HEK293T (cell line): ENCODE measurements at regions not wholly inside any gene's neighbourhood (a gene's known extent, or its start where the extent isn't known, plus 50 kb on each side); places are given as distances from the start of the nearest gene placed in this dataset.

ENCODE experiments used
- CTCF ChIA-PET: fragments of 350-600 bp; formaldehyde crosslinking; extraction: SDS; loops from one replicate; lab custom pipeline; 2021; ENCODE audit warnings: antibody characterized with exemption, inconsistent platforms; lab: Yijun Ruan, JAX
- POLR2A ChIA-PET: fragments of 350-600 bp; formaldehyde crosslinking; extraction: SDS; loops from one replicate; lab custom pipeline; 2020; ENCODE audit warnings: antibody characterized with exemption, inconsistent platforms; lab: Yijun Ruan, JAX
- DNase-seq: peaks from one replicate; pipeline ENCODE4 v3.0.0; 2012; ENCODE audit warnings: mixed read lengths; ENCODE audit errors: extremely low spot score
- ARNT ChIP-seq: fragments of 450-650 bp; IDR thresholded peaks from 2 replicates; pipeline ENCODE4 v1.6.1; 2017; ENCODE audit warnings: mild to moderate bottlenecking
- BHLHE40 ChIP-seq: fragments of 450-650 bp; IDR thresholded peaks from 2 replicates; pipeline ENCODE4 v1.6.1; 2016; ENCODE audit warnings: mild to moderate bottlenecking, moderate library complexity, borderline replicate concordance
- CTBP1 ChIP-seq: fragments of 450-650 bp; IDR thresholded peaks from 2 replicates; pipeline ENCODE4 v1.6.1; 2016; ENCODE audit warnings: borderline replicate concordance
- ELF4 ChIP-seq: fragments of 450-650 bp; IDR thresholded peaks from 2 replicates; pipeline ENCODE4 v1.6.1; 2017; ENCODE audit warnings: antibody characterized with exemption
- FOXA1 ChIP-seq: fragments of 450-650 bp; IDR thresholded peaks from 2 replicates; pipeline ENCODE4 v1.6.1; 2016; ENCODE audit warnings: mild to moderate bottlenecking
- FOXK2 ChIP-seq: fragments of 450-650 bp; IDR thresholded peaks from 2 replicates; pipeline ENCODE4 v1.6.1; 2016; ENCODE audit warnings: mild to moderate bottlenecking
- FOXM1 ChIP-seq: fragments of 450-650 bp; IDR thresholded peaks from 2 replicates; pipeline ENCODE4 v1.6.1; 2017; ENCODE audit warnings: mild to moderate bottlenecking, borderline replicate concordance
- HDGF ChIP-seq: fragments of 450-650 bp; IDR thresholded peaks from 2 replicates; pipeline ENCODE4 v1.6.1; 2017; ENCODE audit warnings: antibody characterized with exemption, borderline replicate concordance
- L3MBTL2 ChIP-seq: fragments of 450-650 bp; conservative IDR thresholded peaks from 2 replicates; pipeline ENCODE4 v1.6.1; 2016; ENCODE audit warnings: mild to moderate bottlenecking
- LEF1 ChIP-seq: fragments of 450-650 bp; IDR thresholded peaks from 2 replicates; pipeline ENCODE4 v1.6.1; 2017; ENCODE audit warnings: mild to moderate bottlenecking, borderline replicate concordance
- NFRKB ChIP-seq: fragments of 450-650 bp; IDR thresholded peaks from 2 replicates; pipeline ENCODE4 v1.6.1; 2016; ENCODE audit warnings: mild to moderate bottlenecking, moderate library complexity
- SP1 ChIP-seq: fragments of 450-650 bp; IDR thresholded peaks from 2 replicates; pipeline ENCODE4 v1.6.1; 2017
- SUZ12 ChIP-seq: fragments of 450-650 bp; IDR thresholded peaks from 2 replicates; pipeline ENCODE4 v1.6.1; 2016; ENCODE audit warnings: mild to moderate bottlenecking
- TARDBP ChIP-seq: fragments of 450-650 bp; IDR thresholded peaks from 2 replicates; pipeline ENCODE4 v1.6.1; 2016
- ZNF384 ChIP-seq: fragments of 450-650 bp; IDR thresholded peaks from 2 replicates; pipeline ENCODE4 v1.6.1; 2016
- TF ChIP-seq, protein P1 (sequence below): fragments of 450-650 bp; IDR thresholded peaks from 2 replicates; pipeline ENCODE4 v1.6.1; 2016

DNA sequence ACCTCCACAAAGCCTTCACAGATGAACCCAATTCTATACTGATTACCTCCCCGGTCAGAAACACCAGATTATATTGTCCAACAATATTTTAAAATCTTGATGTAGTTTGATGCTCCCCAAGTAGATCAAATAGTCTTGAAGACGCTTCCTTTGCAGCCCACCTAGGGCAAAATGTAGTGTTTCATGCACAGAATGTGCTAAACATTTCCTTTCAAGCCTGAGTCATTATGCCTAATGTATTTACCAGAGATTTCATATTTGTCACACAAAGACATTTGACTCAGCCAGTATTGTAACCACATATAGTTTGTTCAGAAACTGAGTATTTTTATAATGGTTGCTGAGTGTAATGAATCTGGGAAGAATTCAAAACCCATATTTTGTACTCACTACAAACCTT lies 1396.8 kb downstream of the LRRC4C start:
- no peak for DNase-seq
- TF ChIP-seq ZNF384 (no peak), SP1 (no peak), LEF1 (no peak), FOXA1 (no peak), BHLHE40 (no peak), NFRKB (no peak), FOXK2 (no peak), ARNT (no peak), SUZ12 (no peak), FOXM1 (no peak), L3MBTL2 (no peak), ELF4 (no peak), TARDBP (no peak), CTBP1 (no peak), HDGF (no peak)
- TF ChIP-seq, protein P1, sequence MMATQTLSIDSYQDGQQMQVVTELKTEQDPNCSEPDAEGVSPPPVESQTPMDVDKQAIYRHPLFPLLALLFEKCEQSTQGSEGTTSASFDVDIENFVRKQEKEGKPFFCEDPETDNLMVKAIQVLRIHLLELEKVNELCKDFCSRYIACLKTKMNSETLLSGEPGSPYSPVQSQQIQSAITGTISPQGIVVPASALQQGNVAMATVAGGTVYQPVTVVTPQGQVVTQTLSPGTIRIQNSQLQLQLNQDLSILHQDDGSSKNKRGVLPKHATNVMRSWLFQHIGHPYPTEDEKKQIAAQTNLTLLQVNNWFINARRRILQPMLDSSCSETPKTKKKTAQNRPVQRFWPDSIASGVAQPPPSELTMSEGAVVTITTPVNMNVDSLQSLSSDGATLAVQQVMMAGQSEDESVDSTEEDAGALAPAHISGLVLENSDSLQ: no peak
- ChIA-PET CTCF (no interaction called here), POLR2A (no interaction called here)

DNA sequence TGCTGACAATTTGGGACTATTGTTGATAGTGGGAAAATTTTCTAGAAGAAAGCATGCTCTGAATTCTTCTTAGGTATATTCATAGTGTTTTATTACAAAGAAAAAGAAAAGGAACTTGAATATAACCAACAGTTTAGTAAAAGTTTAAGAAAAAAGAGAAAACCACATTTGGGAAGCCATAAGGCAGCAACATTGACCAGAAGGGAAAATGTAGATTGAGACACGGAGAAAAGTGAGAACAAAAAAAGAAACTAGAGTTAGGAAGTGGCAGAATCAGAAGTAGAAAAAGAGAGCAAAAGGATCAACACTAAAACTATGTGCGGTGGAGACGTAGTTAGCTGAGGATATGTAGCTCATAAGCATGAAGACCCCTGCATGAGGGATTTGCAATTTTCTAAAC lies 1398.2 kb downstream of the LRRC4C start:
- no peak for DNase-seq
- TF ChIP-seq FOXK2: no peak
- no peak for TF ChIP-seq L3MBTL2
- POLR2A ChIA-PET: no interaction called here
- CTCF ChIA-PET: no interaction called here

DNA sequence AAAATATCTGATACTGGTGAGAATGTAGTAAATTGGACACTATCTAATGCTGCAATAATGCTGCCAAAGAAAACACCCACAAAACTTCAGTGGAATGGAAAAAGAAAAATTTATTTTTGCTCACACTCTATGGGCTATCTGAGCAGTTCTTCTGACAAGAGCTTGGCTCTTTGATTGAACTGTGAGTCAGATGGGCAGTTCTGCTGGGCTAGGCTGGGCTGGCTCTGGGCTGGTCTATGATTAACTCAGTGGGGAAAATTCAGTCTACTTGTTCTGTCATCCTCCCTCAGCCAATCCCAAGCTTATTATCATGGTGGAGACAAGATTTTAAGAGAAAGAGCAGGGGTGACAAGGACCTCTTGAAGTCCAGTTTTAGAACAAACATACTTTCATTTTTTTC lies 1404.8 kb downstream of the LRRC4C start:
- no peak for TF ChIP-seq LEF1
- TF ChIP-seq TARDBP: no peak
- no peak for TF ChIP-seq FOXA1
- no peak for TF ChIP-seq SP1
- TF ChIP-seq ELF4: no peak
- TF ChIP-seq, protein P1: no peak
- TF ChIP-seq CTBP1: no peak
- TF ChIP-seq SUZ12: no peak
- TF ChIP-seq ARNT: no peak
- no peak for TF ChIP-seq NFRKB
- no peak for TF ChIP-seq L3MBTL2
- TF ChIP-seq HDGF: no peak
- TF ChIP-seq ZNF384: no peak
- TF ChIP-seq BHLHE40: no peak
- ChIA-PET POLR2A (no interaction called here), CTCF (no interaction called here)
- no peak for DNase-seq

DNA sequence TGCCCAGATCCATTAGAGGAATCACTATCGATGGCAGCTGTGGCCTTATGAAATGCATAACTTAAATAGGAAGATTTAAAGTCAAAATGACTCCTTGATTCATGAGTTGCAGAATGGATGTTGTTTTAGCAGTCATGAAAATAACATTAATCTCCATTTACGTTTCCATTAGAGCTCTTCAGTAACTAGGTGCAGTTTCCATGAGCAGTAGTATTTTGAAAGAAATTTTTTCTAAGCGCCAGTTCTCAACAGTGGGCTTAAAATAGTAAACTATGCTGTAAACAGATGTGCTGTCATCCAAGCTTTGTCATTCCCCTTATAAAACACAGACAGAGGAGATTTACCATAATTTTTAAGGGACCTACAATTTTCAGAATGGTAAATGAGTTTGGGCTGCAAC lies 1414.1 kb downstream of the LRRC4C start:
- TF ChIP-seq NFRKB (no peak), BHLHE40 (no peak), FOXK2 (no peak)
- CTCF ChIA-PET: no interaction called here
- POLR2A ChIA-PET: no interaction called here
- no peak for DNase-seq

DNA sequence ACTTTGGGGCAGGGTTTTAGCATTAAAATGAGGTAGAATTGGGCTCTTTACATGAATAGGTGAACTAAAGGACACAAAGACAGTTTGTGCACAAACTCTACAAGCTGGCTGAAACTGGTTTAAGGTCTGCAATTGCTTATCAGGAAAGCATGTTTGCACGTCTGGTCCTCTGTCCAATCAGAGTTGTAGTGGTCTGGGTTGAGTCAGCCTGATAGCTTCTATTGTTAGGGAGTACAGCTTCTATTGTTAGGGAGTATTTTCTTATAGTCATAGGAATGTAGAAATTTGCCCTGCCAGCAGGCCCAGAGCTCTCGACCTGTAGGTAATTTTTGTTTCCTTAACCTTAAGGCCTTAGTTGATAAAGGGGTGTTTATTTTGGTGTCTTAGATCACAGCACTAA lies 1422.4 kb downstream of the LRRC4C start:
- TF ChIP-seq NFRKB: no peak
- no peak for TF ChIP-seq FOXK2
- no peak for TF ChIP-seq TARDBP
- no peak for TF ChIP-seq ZNF384
- TF ChIP-seq ARNT: no peak
- TF ChIP-seq, protein P1: no peak
- no peak for TF ChIP-seq L3MBTL2
- no peak for TF ChIP-seq CTBP1
- no peak for TF ChIP-seq ELF4
- TF ChIP-seq SUZ12: no peak
- TF ChIP-seq BHLHE40: no peak
- TF ChIP-seq LEF1: no peak
- no peak for TF ChIP-seq HDGF
- TF ChIP-seq SP1: no peak
- no peak for TF ChIP-seq FOXA1
- no peak for TF ChIP-seq FOXM1
- no peak for DNase-seq
- CTCF ChIA-PET: no interaction called here
- POLR2A ChIA-PET: no interaction called here

DNA sequence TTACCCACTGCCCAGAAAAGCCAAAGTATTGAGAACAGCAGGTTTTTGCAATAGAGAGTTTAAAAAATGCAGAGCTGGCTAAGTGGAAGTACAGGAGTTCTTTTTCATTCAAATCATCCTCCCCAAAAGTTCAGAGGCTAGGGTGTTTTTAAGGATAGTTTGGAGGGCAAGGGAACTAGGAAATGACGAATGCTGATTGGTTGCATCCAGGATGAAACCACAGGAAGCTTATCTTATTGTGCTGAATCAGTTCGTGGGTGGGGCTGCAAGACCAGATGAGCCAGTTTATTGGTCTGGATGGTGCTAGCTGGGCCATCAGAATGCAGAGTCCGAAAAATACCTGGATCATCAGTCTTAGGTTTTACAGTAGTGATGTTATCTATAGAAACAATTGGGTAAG lies 1427.1 kb downstream of the LRRC4C start:
- no peak for DNase-seq
- TF ChIP-seq ZNF384 (no peak), BHLHE40 (no peak), HDGF (no peak)
- ChIA-PET POLR2A (no interaction called here), CTCF (no interaction called here)

DNA sequence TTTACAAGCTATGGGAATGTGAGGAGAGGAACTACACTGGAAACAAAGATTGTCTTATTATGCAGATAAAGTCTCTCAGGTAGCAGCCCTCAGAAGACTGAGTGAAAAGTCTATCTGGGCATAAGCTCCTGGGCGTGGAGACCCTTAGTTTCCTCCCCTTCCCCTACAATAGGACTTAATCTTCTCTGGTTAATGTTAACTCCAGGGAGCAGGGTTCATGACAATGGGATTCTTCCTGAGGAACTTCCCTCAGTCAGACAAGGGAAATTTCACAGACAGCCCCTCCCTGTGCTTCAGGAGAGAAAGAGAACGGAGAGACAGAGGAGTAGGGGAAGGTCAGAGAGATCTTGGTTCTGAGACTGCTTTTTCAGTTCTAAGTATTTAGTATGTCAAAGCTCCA lies 1428.6 kb downstream of the LRRC4C start:
- TF ChIP-seq FOXA1: no peak
- TF ChIP-seq NFRKB: no peak
- no peak for TF ChIP-seq ZNF384
- no peak for TF ChIP-seq ARNT
- no peak for TF ChIP-seq BHLHE40
- TF ChIP-seq SUZ12: no peak
- no peak for TF ChIP-seq CTBP1
- no peak for TF ChIP-seq HDGF
- TF ChIP-seq FOXM1: no peak
- TF ChIP-seq, protein P1: no peak
- TF ChIP-seq SP1: no peak
- no peak for TF ChIP-seq LEF1
- TF ChIP-seq FOXK2: no peak
- TF ChIP-seq ELF4: no peak
- no peak for TF ChIP-seq L3MBTL2
- CTCF ChIA-PET: no interaction called here
- POLR2A ChIA-PET: no interaction called here
- no peak for DNase-seq
